CD1c-positive myeloid dendritic cell (primary cell): ENCODE measurements at regions not wholly inside any gene's neighbourhood (a gene's known extent, or its start where the extent isn't known, plus 50 kb on each side); places are given as distances from the start of the nearest gene placed in this dataset.
A peak's percentile ranks its signal among the peaks of the same experiment; 100 is the strongest.

Source experiments
- DNase-seq: peaks from one replicate; pipeline ENCODE4 v3.0.0-alpha.2; 2016; ENCODE audit errors: extremely low spot score

DNA sequence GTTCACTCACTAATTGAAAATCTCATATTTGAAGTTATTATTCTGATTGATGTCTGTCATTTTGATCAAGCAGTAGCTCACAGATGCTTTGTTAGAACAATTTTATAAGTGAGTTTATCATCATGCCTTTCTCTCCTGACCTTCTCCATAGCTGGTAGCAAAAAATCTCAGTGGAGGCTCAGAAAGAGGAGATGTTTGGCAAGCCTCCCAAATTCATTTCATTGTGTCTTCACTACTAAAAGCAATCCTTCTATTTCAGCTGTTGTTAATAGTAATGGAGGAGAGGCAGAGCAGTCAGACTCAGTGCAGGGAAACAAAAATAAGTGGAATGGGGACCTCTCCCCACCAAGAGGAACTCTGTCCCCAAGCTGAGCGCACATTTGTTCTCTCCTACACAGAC lies 2127.8 kb upstream of the CELF4 start:
- DNase-seq: no peak

DNA sequence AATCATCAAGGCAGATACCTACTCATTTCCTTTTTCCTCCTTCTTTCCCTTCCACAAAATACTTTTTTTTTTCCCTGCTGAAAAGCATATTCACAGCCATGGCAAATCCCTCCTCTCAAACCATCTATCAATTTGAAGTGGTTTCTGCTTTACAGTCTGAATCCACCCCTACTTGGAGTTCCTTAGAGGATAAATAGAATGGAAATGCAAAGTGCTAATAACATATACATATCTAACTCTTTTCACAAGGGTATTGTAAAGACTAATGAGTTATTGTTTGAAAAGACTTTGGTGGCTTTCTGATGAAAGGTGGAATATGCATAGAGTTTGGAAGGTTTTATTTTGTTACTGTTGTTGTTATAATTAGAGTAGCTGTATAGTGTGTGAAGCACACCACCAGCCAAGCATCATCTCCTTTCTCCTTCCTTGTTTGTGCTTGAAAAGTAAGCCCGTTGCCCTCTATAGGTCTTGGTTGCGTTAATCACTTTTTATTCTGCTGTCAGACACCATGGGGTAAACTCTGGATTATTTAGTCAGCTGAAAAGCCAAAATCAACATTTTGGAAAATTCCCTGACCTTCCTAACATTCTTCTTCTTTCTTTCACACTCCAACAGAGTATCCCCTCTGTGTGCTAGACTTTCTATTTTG lies 2126.9 kb upstream of the CELF4 start:
- DNase-seq: no peak

DNA sequence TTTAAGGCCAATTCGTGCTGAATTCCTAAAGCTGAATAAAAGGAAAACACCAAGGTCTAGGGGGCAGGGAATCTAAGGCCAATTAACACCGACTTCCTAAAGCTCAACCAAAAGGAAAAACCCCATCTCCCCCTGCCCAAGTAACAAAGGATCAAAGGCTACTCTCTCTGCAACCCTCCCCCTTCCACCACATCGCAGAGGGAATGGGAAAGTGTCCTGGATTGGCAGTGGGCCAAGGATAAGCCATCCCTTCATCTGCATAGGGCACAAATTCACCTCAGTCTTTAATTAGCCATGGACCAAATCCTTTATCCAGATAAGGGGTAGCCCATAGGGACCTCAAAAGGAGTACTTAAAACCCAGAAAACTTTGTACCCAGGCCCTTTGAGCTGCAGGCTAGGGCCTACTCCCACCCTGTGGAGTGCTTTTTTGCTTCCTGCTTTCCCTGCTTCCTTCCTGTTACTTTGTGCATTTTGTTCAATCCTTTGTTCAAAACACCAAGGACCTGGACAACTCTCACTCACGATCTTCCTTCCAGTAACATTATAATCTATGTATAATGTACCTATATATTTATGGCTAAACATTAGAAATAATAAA lies 2119.8 kb upstream of the CELF4 start:
- no peak for DNase-seq

DNA sequence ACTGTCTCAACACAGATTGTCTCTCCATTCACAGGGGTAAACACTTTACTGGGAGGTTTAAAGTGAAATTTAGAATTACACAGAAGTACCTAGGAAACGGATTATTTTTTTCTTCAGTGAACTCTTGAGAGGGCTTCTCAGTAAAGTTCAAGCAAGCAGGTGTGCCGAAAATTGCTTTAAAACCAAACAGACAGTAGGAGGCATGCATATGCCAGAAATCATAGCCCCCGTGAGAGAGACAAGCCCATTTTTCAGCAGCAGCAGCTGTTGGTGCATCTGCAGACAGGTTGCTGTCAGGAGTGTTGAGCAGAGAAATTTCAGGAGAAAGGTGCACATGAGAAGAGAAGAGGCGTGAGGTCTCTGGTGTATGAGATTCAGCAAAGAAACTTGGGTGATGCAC lies 2115.5 kb upstream of the CELF4 start:
- DNase-seq: no peak

DNA sequence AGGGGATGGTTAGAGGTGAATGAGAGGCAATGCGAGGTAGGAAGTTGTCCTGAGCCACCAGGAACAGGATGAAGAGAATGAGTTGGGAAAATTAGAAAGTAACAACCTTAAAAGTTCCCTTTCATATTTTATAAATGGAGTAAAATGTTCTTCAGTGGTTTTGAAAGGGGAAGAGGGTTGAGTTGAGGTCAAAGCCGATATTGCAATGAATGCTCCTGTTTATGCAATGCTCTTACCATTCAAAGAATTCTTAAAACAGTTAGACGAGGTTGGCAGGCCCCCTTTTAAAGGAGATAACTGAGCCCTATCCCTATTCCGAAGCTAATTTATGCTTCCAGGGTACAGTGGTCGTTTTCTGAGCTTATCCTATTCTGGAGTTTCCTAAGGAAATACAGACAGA lies 2110.3 kb upstream of the CELF4 start:
- DNase-seq: peak; percentile 47

DNA sequence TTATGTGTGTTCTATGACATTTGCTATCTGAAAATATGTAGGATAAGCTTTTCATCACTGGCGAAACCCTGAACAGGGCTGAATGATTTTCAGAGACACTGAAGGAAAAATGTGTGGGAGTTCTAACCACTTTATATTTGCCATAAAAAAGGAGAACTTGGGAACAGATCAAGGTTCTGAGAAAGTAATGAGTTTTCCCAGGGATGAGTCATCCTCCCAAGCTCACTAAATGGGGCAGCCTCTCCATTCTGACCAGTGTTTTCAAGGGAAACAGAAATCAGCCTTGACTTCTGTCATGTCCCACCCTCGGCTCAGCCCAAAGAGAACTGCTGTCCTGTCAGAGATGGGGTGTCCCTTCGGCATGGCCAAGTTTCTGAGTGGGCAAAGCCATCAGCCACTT lies 2109.8 kb upstream of the CELF4 start:
- DNase-seq: peak; percentile 68

DNA sequence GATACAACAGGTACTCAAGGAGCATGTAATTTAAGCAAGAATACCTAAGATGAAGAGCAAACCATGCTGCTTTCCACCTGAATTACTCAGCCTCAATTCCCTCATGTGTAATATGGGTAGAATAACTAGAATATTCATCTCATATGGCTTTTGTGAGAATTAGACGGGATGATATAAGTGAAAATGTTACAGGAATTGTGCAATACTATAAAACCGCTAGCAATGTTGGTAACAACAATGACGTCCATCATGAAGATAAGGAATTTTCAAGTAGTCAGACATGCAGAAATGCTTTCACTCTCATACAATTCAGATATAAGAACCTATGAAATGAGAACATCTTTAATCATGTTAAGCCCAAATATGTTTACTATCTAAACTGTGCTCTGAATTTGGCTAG lies 2106.6 kb upstream of the CELF4 start:
- no peak for DNase-seq

DNA sequence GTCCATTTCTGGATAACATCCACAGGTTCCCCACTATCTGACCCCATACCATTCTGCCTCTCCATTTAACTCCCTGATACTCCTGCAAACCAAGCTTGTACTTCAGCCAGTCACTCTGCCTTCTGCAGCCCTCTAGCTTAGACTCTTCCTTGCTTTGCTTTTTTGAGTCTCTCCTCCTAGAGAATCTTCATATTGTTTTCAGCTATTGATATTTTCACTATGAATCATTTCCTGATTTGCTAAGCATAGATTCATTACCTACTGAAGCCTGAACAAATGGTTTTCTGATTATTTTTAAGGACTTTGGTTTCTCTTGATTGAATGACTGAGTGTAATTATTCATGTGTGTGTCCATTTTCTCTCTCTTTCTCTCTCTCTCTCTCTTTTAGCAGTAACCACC lies 2102.3 kb upstream of the CELF4 start:
- no peak for DNase-seq

DNA sequence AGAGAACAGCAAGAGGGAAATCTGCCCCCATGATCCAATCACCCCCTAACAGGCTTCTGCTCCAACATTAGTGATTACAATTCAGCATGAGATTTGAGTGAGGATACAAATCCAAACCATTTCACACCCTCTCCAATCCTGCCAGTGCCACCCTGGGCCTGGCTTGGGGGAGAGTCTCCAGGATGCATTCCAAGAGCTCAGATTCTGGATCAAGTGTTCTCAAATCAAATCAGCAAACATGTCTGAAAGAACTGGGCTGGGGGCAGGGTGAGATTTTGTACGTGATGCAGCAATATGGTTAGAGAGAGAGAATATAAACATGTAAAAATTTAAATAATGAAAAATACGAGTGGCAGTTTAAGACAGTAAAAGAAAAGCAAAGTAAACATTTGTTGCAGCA lies 2100.9 kb upstream of the CELF4 start:
- no peak for DNase-seq

DNA sequence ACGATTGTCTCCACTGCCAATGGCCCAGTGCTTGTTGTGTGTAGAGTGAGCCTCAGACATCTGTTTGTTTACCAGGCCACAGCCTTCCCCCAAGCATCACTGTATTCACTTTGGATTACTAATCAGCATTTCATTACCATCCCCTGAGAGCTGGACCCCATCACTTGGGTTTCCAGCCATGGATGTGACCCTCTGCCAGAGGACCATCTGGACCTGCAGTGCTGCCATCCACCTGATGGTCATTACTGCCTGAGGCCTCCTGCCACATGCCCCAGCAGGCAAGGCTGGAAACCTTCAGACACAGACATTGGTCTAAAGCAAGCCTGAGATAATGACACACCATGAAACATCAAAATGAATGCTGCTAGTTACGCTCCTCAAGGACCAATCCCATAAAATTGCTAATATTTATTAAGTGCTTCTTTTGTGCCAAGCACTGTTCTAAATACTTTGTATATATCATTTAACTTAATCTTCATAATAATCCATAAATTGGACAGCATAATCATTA lies 2096.3 kb upstream of the CELF4 start:
- DNase-seq: no peak

DNA sequence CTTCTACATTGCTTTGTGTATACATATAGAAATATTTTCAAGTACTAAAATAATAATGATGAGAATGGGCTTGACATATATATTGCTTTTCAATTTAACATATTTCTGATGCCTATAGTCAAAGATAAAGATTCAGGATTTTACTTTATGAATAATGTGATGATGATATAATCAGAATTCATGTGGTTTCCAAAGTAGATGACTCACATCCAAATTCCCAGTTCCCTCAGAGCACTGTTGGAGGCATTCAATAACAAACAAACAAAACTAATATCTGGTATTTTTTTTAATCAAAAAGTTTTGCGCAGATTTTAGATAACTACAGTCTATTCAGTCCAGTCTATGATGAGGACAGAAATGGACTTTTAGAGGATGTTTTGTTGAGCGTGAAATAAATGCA lies 2094.5 kb upstream of the CELF4 start:
- no peak for DNase-seq

DNA sequence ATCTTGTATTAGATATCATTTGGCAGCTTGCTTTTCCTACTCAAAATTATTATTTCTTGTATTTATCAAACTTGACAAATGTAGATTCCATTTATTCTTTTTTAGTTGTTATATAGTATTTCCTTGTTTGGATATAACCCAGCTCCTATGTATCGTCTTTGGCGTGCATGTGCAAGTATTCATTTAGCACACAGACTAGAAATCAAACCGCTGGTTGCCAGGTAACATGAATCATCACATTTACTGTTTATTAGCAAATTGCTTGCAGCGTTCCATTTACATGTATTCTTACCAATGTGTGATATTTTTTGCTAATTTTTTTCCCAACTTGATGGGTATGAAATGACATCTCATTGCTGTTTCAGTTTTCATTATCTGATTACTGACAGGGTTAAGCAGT lies 2089.7 kb upstream of the CELF4 start:
- no peak for DNase-seq

DNA sequence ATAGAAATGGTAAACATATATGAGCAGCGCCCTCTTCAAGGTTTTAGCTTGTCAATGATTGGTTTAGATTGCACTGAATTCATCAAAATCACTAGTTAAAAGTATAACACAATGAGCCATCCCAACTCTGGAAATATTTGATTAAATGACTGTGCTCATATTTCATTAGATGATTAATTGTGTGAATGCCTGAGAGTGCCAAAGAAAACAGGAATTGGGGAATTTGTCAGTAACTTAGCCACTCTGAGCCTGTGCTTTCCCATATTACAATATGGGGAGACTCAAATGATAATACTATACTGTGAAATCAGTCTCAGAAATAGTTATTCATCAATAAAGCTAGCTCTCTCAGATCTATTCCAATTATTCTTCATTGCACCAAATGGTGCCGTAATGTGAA lies 2087.6 kb upstream of the CELF4 start:
- no peak for DNase-seq

DNA sequence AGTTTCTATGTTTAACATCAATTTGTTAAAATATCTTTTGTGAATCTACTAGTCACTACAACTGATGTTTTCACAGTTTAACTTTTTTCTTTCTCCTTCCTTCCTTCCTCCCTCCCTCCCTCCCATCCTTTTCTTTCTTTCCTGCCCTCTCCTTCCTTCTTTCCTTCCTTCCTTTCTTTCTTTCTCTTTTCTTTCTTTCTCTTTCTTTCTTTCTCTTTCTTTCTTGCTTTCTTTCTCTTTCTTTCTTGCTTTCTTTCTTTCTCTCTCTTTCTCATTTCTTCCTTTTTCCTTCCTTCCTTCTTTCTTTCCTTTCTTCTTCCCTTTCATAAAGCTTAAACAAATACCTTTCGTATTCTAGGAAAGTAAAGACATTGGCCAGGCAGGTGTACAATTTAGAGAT lies 2083.0 kb upstream of the CELF4 start:
- DNase-seq: no peak

DNA sequence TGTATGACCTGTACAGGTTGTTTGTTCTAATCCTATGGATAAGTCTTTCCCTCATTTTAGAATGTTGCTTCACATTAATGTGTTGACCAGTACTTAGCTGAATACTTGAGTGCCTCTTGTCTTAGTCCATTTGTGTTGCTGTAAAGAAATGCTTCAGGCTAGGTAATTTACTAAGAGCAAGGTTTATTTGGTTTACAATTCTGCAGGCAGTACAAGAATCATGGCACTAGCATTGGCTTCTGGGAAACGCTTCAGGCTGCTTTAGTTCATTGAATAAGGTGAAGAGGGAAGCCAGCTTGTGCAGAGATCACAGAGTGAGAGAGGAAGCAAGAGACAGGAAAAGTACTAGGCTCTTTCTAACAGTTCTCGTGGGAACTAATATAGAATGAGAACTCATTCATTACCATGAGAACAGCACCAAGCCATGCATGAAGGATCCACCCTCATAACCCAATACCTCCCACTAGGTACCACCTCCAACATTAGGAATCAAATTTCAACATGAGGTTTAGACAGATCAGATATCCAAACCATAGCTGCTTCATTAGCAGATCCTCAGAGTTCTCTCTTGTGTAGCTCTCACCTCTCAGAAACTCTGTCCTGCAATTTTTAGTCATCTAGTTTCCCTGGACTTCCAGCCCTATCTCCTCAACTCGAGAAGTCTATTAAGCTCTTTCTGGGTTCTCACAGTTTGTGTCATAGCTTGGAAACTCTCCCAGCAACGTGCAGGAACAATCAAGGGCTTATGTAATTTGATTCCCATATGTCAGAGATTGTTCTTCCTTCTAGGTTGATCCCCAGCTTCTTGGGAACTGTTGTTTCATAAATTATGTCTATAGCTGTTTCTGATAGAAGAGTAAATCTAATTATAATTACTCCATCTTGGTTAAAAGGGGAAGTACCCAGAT lies 2082.3 kb upstream of the CELF4 start:
- DNase-seq: no peak

DNA sequence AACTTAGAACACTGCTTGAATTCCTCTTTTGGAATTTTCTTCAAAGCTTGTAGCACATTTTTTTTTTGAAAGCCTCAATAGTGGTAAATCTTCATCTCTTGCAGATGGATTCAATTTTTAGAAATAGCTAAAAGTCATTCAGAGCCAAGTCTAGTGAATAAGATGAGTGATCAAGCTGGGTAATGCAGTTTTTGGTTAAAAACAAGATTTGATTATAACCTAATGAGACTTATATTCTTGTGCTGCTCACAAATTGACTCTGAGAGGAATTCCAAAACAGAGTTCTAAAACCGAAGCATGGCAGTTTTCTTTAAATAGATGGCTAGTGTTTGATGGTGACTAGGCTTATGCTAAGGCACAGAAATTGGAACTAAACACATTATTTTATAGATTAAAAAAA lies 2072.6 kb upstream of the CELF4 start:
- DNase-seq: no peak

DNA sequence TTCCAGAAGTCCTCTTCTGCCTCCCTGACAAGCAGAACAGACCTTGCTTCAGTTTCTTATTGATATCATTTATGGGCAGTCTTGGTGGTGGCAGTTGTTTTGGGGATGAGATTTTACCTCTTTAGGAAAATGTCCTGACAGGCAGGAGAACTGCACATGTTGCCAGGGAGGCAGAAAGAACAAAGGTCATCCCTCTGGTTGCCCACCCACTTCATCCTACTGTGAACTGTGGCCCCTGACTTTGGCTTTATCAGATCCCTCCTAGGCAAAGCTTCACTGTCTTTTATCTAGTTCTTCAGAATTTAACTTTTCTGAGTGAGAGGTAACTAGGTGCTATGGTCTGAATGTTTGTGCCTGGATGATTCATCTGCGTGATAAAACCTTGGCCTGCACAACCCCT lies 2071.3 kb upstream of the CELF4 start:
- no peak for DNase-seq

DNA sequence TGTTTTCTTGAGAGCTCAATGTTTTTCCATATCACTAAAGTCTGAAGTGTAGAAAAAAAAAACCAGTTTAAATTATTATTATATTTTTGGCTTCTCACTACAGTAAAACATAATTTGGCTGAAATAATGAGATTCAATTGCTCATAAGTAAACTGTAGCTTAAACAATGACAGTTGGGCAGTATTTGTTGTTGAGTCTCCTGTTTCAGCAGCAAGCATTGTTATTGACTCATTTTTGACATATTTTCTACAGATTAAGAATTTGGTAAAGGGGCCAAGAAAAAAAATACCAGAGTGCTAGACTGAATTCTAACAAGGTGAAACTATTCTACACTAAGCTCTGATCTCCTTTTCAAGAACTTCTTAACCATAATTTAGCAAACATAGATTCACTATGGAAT lies 2070.4 kb upstream of the CELF4 start:
- no peak for DNase-seq

DNA sequence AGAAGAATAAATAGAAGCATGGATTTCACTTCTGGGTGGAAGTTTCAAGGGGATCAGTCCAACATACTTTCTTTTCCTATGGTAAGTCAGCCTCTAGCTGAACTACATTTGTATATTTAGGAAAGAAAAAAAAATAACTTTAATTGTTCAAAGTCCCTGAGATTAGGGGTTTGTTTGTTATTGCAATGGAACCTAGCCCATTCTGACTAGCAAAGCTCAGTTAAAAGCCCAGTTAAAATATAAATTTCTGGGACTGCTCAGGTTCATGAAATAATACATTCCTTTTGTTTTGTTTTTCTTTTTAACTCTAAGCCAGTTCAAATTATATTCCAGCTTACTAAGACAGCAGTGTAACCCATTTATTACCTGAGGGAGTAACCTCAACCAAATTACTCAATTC lies 2069.6 kb upstream of the CELF4 start:
- DNase-seq: no peak

DNA sequence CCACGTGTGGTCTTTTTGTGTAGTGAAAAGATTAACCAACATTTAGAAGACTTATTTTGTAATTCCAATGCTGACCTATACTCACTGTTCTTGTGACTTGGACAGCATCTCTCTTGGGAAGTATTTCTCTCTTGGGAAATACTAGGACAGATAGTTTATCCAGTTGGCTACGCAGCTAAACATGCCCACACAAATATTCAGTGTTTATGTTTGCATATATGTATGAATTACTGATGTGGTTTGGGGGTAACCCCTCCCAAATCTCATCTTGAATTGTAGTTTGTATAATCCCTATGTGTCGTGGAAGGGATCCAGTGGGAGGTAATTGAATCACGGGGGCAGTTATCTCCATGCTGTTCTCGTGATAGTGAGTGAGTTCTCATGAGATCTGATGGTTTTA lies 2062.3 kb upstream of the CELF4 start:
- DNase-seq: no peak

DNA sequence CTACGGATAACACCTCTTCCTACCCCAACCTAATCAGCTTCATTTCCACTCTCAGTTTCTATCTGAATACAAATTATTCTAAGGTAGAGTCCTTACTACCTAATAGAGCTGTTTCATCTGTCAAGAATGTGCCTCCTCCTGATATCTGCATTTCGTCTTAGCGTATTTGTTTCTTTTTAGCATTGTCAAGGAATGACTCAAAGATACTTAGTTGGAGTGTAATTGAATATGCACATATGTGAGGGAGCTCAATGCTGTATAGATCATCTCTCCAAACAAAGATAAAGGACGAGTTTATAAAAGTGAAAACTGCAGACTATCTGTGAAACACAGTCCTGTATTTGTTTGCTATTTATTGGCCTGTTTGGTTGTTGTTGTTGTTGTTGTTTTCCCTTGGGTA lies 2059.4 kb upstream of the CELF4 start:
- DNase-seq: no peak

DNA sequence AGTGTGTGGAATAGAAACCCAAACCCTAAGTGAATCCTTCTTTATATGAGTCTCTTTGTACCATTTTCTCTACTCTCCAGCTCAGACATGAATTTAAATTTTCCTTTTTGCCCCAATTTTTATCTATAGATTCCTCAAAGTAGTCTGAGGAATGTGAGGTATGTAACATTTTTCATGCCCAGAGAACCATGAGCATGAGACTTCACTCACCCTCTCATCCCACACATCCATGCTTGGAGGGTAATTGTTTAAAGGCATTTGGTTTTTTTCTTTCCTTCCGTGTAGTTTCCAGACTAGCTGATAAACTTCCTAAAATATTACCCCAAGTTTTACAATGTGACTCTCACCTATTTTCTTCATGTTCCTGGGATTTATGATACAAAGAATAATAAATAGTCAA lies 2056.8 kb upstream of the CELF4 start:
- no peak for DNase-seq
